Lower leg skin (tissue), 3 donors: ENCODE measurements at regions not wholly inside any gene's neighbourhood (a gene's known extent, or its start where the extent isn't known, plus 50 kb on each side); places are given as distances from the start of the nearest gene placed in this dataset.

Source experiments
- POLR2A ChIP-seq, 2 donors: fragments of 450-650 bp; IDR thresholded peaks; one replicate each; pipeline ENCODE4 v1.6.1; 2016 to 2017; ENCODE audit warnings: antibody characterized with exemption in 2 of 2, mild to moderate bottlenecking in 1 of 2, moderate library complexity in 1 of 2
- TF ChIP-seq, protein P1 (sequence below), 3 donors: fragments of 450-650 bp; IDR thresholded peaks; one replicate each; pipeline ENCODE4 v1.5.1; 2016; ENCODE audit warnings: antibody characterized with exemption in 3 of 3, mild to moderate bottlenecking in 3 of 3, moderate library complexity in 2 of 3

DNA sequence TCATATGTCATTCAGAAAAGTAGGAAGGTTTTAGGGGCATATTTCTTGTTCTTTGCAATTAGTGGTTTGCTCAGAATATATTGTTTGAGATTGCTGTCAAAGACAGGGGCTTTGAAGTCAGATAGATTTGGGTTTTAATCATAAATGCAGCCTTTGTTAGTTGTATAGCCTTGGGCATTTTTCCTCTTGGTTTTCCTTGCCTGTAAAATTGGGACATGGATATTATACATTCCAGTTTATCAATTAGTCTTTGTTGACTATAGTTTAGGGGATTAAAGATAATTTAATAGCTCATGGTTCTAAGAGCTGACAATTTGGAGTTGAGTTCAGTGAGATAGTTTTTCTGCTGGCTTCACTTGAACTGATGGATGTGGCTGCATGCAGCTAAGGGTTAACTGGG, 88.9 kb downstream of the DMAC1 start:
- TF ChIP-seq, protein P1, sequence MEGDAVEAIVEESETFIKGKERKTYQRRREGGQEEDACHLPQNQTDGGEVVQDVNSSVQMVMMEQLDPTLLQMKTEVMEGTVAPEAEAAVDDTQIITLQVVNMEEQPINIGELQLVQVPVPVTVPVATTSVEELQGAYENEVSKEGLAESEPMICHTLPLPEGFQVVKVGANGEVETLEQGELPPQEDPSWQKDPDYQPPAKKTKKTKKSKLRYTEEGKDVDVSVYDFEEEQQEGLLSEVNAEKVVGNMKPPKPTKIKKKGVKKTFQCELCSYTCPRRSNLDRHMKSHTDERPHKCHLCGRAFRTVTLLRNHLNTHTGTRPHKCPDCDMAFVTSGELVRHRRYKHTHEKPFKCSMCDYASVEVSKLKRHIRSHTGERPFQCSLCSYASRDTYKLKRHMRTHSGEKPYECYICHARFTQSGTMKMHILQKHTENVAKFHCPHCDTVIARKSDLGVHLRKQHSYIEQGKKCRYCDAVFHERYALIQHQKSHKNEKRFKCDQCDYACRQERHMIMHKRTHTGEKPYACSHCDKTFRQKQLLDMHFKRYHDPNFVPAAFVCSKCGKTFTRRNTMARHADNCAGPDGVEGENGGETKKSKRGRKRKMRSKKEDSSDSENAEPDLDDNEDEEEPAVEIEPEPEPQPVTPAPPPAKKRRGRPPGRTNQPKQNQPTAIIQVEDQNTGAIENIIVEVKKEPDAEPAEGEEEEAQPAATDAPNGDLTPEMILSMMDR (IDR thresholded peaks at IDR 0.05): no peak
- no peak for TF ChIP-seq POLR2A (IDR thresholded peaks at IDR 0.05)
